ENCODE measurements at regions not wholly inside any gene's neighbourhood (a gene's known extent, or its start where the extent isn't known, plus 50 kb on each side); places are given as distances from the start of the nearest gene placed in this dataset.
A peak's percentile ranks its signal among the peaks of the same experiment; 100 is the strongest.

DNA sequence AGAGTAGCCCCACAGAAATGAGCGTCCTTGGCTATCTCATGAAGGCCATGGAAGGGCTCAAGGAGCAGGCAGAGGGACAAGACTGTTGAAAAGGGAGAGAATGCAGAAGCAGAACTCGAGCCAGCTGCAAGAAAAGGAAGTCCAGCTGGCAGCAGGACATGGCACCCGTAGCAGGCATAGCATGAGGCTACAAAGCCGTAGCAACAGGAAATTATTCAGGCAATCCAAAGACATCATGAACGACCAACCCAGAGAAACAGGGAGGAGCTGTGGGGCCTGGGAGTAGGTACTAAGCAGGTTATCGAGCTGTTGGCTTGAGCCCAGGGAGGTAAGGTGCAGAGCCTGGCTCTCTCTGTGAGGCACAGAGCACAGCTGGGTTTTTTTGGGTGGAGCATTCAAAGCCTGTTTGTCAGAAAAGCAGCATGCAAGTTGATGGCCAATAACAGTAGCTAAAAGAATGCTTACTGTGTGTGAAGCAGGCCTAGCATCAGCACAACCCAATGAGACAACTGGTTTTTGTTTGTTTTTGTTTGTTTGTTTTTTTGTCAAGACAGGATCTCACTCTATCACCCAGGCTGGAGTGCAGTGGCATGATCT lies 144.0 kb upstream of the SMAD3 start:
- no peaks in the 10 kb centered on the region for H3K36me3 ChIP-seq (replicated peaks in 1 of 2; ENCODE audit: control insufficient read depth in 2 of 2, insufficient read depth in 2 of 2, low read length in 2 of 2)
- H2BK120ac ChIP-seq (ENCODE audit: low read depth, low read length), result no peak overlapping the region
- no peak overlapping the region for H3K4ac ChIP-seq (ENCODE audit: low read length)
- no peak overlapping the region for H3K4me2 ChIP-seq (ENCODE audit: insufficient read depth, low read length, poor library complexity, severe bottlenecking)
- no peak overlapping the region for H4K8ac ChIP-seq (ENCODE audit: low read depth, low read length)
- no peak overlapping the region for H2BK15ac ChIP-seq (ENCODE audit: low read length)
- no peak overlapping the region for H3K4me3 ChIP-seq (ENCODE audit: low read length in 2 of 2)
- peaks cover 0 to 2% of the 10 kb centered on the region in 2 donors for H3K4me1 ChIP-seq (ENCODE audit: control insufficient read depth in 2 of 2, insufficient read depth in 1 of 2, low read depth in 1 of 2, low read length in 2 of 2)
- no peak overlapping the region for H2AFZ ChIP-seq (ENCODE audit: low read length)
- H4K91ac ChIP-seq (ENCODE audit: low read depth, low read length, poor library complexity), result no peak overlapping the region
- no peak overlapping the region for H3K9ac ChIP-seq (ENCODE audit: low read depth, low read length, poor library complexity)
- no peaks in the 10 kb centered on the region for H3K79me1 ChIP-seq (ENCODE audit: low read depth, low read length)
- no peak overlapping the region for H3K27ac ChIP-seq (replicated peaks; ENCODE audit: low read length)
- H2BK5ac ChIP-seq (ENCODE audit: low read length), result no peak overlapping the region
- H3K23ac ChIP-seq (ENCODE audit: low read depth, low read length, poor library complexity), result no peak overlapping the region
- peaks cover 0 to 9% of the 10 kb centered on the region in 2 donors for H3K9me3 ChIP-seq (replicated peaks in 1 of 2; ENCODE audit: control insufficient read depth in 2 of 2, insufficient read depth in 1 of 2, low read depth in 1 of 2, low read length in 2 of 2)
- no peak overlapping the region for H2AK5ac ChIP-seq (ENCODE audit: low read depth, low read length)
- H3K27me3 ChIP-seq (ENCODE audit: control insufficient read depth in 3 of 3, insufficient read depth in 3 of 3, low read depth in 1 of 3, low read length in 3 of 3), result peaks cover 0 to 5% (median 0%) of the 10 kb centered on the region in 3 experiments
- WGBS, 2 donors (ENCODE audit: extremely low coverage in 2 of 2, insufficient read length in 2 of 2, insufficient replicate concordance in 1 of 2), result no CpG with 5 or more reads among the region's 6 CpGs
- no peak overlapping the region for H3K18ac ChIP-seq (ENCODE audit: low read length)
- DNase-seq (ENCODE audit: low spot score), result no peak
- no peak overlapping the region for H3K14ac ChIP-seq (ENCODE audit: low read length)
- H2BK12ac ChIP-seq (ENCODE audit: low read length), result no peak overlapping the region

DNA sequence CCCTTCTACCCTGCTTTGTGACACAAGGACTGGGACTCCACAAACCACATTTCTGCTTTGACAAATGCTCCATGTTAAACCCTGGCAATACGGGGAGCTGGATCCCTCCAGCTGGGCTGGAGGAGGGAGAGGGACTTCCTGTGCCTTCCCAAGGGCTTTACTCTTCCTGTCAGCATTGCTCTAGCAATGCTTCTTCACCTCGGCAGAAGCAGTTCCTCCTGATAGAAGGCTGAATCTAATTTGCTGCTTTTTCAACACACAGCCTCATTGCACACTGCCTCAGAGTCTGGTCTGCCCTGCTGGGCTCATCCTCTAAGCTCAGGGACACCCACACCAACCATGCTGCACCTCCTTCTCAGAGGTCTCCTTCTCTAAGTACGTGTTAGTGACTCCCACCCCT lies 142.8 kb upstream of the SMAD3 start:
- Histone ChIP-seq H3K9ac (ENCODE audit: low read depth, low read length, poor library complexity) (no peak overlapping the region), H3K27me3 (ENCODE audit: control insufficient read depth in 3 of 3, insufficient read depth in 3 of 3, low read depth in 1 of 3, low read length in 3 of 3) (peaks cover 0 to 5% (median 0%) of the 10 kb centered on the region in 3 experiments), H3K36me3 (replicated peaks in 1 of 2; ENCODE audit: control insufficient read depth in 2 of 2, insufficient read depth in 2 of 2, low read length in 2 of 2) (no peaks in the 10 kb centered on the region), H2BK120ac (ENCODE audit: low read depth, low read length) (no peak overlapping the region), H3K4ac (ENCODE audit: low read length) (no peak overlapping the region), H3K27ac (replicated peaks; ENCODE audit: low read length) (no peak overlapping the region), H3K9me3 (replicated peaks in 1 of 2; ENCODE audit: control insufficient read depth in 2 of 2, insufficient read depth in 1 of 2, low read depth in 1 of 2, low read length in 2 of 2) (peaks cover 0 to 3% of the 10 kb centered on the region in 2 donors), H2BK12ac (ENCODE audit: low read length) (no peak overlapping the region), H3K4me2 (ENCODE audit: insufficient read depth, low read length, poor library complexity, severe bottlenecking) (no peak overlapping the region), H3K4me1 (ENCODE audit: control insufficient read depth in 2 of 2, insufficient read depth in 1 of 2, low read depth in 1 of 2, low read length in 2 of 2) (peaks cover 0 to 2% of the 10 kb centered on the region in 2 donors), H3K4me3 (ENCODE audit: low read length in 2 of 2) (no peak overlapping the region), H2BK5ac (ENCODE audit: low read length) (no peak overlapping the region), H4K8ac (ENCODE audit: low read depth, low read length) (no peak overlapping the region), H3K23ac (ENCODE audit: low read depth, low read length, poor library complexity) (no peak overlapping the region), H2AK5ac (ENCODE audit: low read depth, low read length) (no peak overlapping the region), H4K91ac (ENCODE audit: low read depth, low read length, poor library complexity) (no peak overlapping the region), H3K18ac (ENCODE audit: low read length) (no peak overlapping the region), H2AFZ (ENCODE audit: low read length) (no peak overlapping the region), H3K14ac (ENCODE audit: low read length) (no peak overlapping the region), H2BK15ac (ENCODE audit: low read length) (no peak overlapping the region), H3K79me1 (ENCODE audit: low read depth, low read length) (no peaks in the 10 kb centered on the region)
- no peak for DNase-seq (ENCODE audit: low spot score)
- no CpG with 5 or more reads among the region's 3 CpGs for WGBS, 2 donors (ENCODE audit: extremely low coverage in 2 of 2, insufficient read length in 2 of 2, insufficient replicate concordance in 1 of 2)

DNA sequence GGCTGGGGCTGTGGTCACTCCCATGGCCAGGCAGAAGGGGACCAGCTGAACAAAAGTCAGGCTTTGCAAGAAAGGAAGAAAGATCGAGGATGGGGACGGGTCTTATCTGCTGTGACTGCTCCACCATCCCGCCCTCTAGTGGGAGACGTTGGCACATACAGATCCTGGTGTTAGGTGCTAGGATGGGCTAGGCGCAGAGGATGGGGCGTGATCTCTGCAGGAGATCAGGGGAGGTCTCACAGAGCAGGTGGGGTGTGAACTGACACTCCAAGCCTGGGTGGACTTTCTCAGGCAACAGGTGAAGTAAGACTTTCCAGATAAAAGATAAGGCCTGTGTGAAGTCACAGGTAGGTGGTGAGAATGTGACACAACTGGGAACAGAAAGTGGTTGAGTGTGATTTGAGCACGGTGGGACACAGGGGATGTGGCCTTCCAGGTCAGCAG lies 141.9 kb upstream of the SMAD3 start:
- no peak overlapping the region for H2AFZ ChIP-seq (ENCODE audit: low read length)
- peaks cover 0 to 3% of the 10 kb centered on the region in 2 donors for H3K9me3 ChIP-seq (replicated peaks in 1 of 2; ENCODE audit: control insufficient read depth in 2 of 2, insufficient read depth in 1 of 2, low read depth in 1 of 2, low read length in 2 of 2)
- H2BK12ac ChIP-seq (ENCODE audit: low read length), result no peak overlapping the region
- H3K79me1 ChIP-seq (ENCODE audit: low read depth, low read length), result no peaks in the 10 kb centered on the region
- no peak overlapping the region for H2BK120ac ChIP-seq (ENCODE audit: low read depth, low read length)
- peaks cover 0 to 5% (median 0%) of the 10 kb centered on the region in 3 experiments for H3K27me3 ChIP-seq (ENCODE audit: control insufficient read depth in 3 of 3, insufficient read depth in 3 of 3, low read depth in 1 of 3, low read length in 3 of 3)
- no peak overlapping the region for H3K4me2 ChIP-seq (ENCODE audit: insufficient read depth, low read length, poor library complexity, severe bottlenecking)
- no peak overlapping the region for H3K14ac ChIP-seq (ENCODE audit: low read length)
- WGBS, 2 donors (ENCODE audit: extremely low coverage in 2 of 2, insufficient read length in 2 of 2, insufficient replicate concordance in 1 of 2), result no CpG with 5 or more reads among the region's 7 CpGs
- no peak overlapping the region for H3K4ac ChIP-seq (ENCODE audit: low read length)
- H3K18ac ChIP-seq (ENCODE audit: low read length), result peak overlapping the region; percentile 66
- H4K91ac ChIP-seq (ENCODE audit: low read depth, low read length, poor library complexity), result no peak overlapping the region
- H3K4me1 ChIP-seq (ENCODE audit: control insufficient read depth in 2 of 2, insufficient read depth in 1 of 2, low read depth in 1 of 2, low read length in 2 of 2), result peaks cover 0 to 2% of the 10 kb centered on the region in 2 donors
- no peaks in the 10 kb centered on the region for H3K36me3 ChIP-seq (replicated peaks in 1 of 2; ENCODE audit: control insufficient read depth in 2 of 2, insufficient read depth in 2 of 2, low read length in 2 of 2)
- H3K23ac ChIP-seq (ENCODE audit: low read depth, low read length, poor library complexity), result no peak overlapping the region
- no peak overlapping the region for H4K8ac ChIP-seq (ENCODE audit: low read depth, low read length)
- no peak overlapping the region for H3K9ac ChIP-seq (ENCODE audit: low read depth, low read length, poor library complexity)
- peak; percentile 31 for DNase-seq (ENCODE audit: low spot score)
- peak overlapping the region; percentile 7 for H2BK5ac ChIP-seq (ENCODE audit: low read length)
- peak overlapping the region; percentile 18 for H2AK5ac ChIP-seq (ENCODE audit: low read depth, low read length)
- H3K4me3 ChIP-seq (ENCODE audit: low read length in 2 of 2), result no peak overlapping the region
- no peak overlapping the region for H3K27ac ChIP-seq (replicated peaks; ENCODE audit: low read length)
- peak overlapping the region; percentile 7 for H2BK15ac ChIP-seq (ENCODE audit: low read length)

DNA sequence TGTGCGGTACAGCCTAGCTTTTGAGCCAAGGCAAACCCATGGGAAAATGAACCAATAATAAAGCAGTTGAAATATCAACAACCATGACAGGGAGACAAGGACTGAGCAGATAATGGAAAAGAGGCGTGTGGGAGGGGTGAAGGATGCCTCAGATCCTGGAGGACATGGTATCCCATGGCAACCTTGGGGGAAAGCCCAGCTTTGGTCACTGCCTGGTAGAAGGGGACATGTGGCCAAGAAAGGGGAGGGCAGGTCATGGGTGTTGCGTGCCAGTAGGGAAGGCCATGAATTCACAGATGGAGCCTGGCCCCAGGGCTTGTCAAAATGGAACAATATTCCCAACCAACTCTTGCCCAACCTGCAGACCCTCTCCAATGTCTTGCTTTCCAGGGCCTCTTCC lies 140.5 kb upstream of the SMAD3 start:
- WGBS, 2 donors (ENCODE audit: extremely low coverage in 2 of 2, insufficient read length in 2 of 2, insufficient replicate concordance in 1 of 2), result no CpG with 5 or more reads among the region's 3 CpGs
- Histone ChIP-seq H3K9ac (ENCODE audit: low read depth, low read length, poor library complexity) (no peak overlapping the region), H3K27ac (replicated peaks; ENCODE audit: low read length) (no peak overlapping the region), H4K91ac (ENCODE audit: low read depth, low read length, poor library complexity) (no peak overlapping the region), H2BK15ac (ENCODE audit: low read length) (no peak overlapping the region), H3K18ac (ENCODE audit: low read length) (no peak overlapping the region), H2AK5ac (ENCODE audit: low read depth, low read length) (peak overlapping the region; percentile 44), H4K8ac (ENCODE audit: low read depth, low read length) (no peak overlapping the region), H3K14ac (ENCODE audit: low read length) (no peak overlapping the region), H3K4me2 (ENCODE audit: insufficient read depth, low read length, poor library complexity, severe bottlenecking) (no peak overlapping the region), H2BK120ac (ENCODE audit: low read depth, low read length) (no peak overlapping the region), H3K79me1 (ENCODE audit: low read depth, low read length) (no peaks in the 10 kb centered on the region), H3K27me3 (ENCODE audit: control insufficient read depth in 3 of 3, insufficient read depth in 3 of 3, low read depth in 1 of 3, low read length in 3 of 3) (peaks cover 0 to 5% (median 0%) of the 10 kb centered on the region in 3 experiments), H3K4ac (ENCODE audit: low read length) (no peak overlapping the region), H3K23ac (ENCODE audit: low read depth, low read length, poor library complexity) (no peak overlapping the region), H2BK5ac (ENCODE audit: low read length) (no peak overlapping the region), H3K36me3 (replicated peaks in 1 of 2; ENCODE audit: control insufficient read depth in 2 of 2, insufficient read depth in 2 of 2, low read length in 2 of 2) (no peaks in the 10 kb centered on the region), H3K9me3 (replicated peaks in 1 of 2; ENCODE audit: control insufficient read depth in 2 of 2, insufficient read depth in 1 of 2, low read depth in 1 of 2, low read length in 2 of 2) (peaks cover 0 to 3% of the 10 kb centered on the region in 2 donors), H3K4me3 (ENCODE audit: low read length in 2 of 2) (no peak overlapping the region), H3K4me1 (ENCODE audit: control insufficient read depth in 2 of 2, insufficient read depth in 1 of 2, low read depth in 1 of 2, low read length in 2 of 2) (peaks cover 0 to 2% of the 10 kb centered on the region in 2 donors), H2AFZ (ENCODE audit: low read length) (no peak overlapping the region), H2BK12ac (ENCODE audit: low read length) (peak overlapping the region; percentile 42)
- DNase-seq (ENCODE audit: low spot score), result no peak
